H9 (cell line): ENCODE measurements at regions not wholly inside any gene's neighbourhood (a gene's known extent, or its start where the extent isn't known, plus 50 kb on each side); places are given as distances from the start of the nearest gene placed in this dataset.

Source experiments
- DNase-seq: peaks from one replicate; pipeline ENCODE4 v3.0.0-alpha.2; 2017
- H2AFZ ChIP-seq: one replicate; pipeline ENCODE4 v1.6.1; 2013; ENCODE audit warnings: mild to moderate bottlenecking, low read length, control low read depth, moderate library complexity
- H2AK5ac ChIP-seq: 2 replicates; pipeline ENCODE4 v1.6.1; 2013; ENCODE audit warnings: low read length, control low read depth, mixed read lengths; ENCODE audit not compliant: insufficient read length
- H2BK120ac ChIP-seq: one replicate; pipeline ENCODE4 v1.6.1; 2013; ENCODE audit warnings: low read depth, mild to moderate bottlenecking, low read length, control low read depth, inconsistent platforms; ENCODE audit not compliant: poor library complexity, severe bottlenecking
- H2BK12ac ChIP-seq: 2 replicates; pipeline ENCODE4 v1.6.1; 2013; ENCODE audit warnings: low read length, control low read depth, mixed read lengths, low read depth; ENCODE audit not compliant: insufficient read length
- H2BK15ac ChIP-seq: 2 replicates; pipeline ENCODE4 v1.6.1; 2013; ENCODE audit warnings: low read depth, low read length, control low read depth
- H2BK20ac ChIP-seq: one replicate; pipeline ENCODE4 v1.6.1; 2013; ENCODE audit warnings: low read depth, mild to moderate bottlenecking, low read length, control low read depth, inconsistent platforms; ENCODE audit not compliant: poor library complexity, severe bottlenecking
- H2BK5ac ChIP-seq: 2 replicates; pipeline ENCODE4 v1.6.1; 2013; ENCODE audit warnings: low read length, control low read depth, mixed read lengths; ENCODE audit not compliant: insufficient read length
- H3K14ac ChIP-seq: 2 replicates; pipeline ENCODE4 v1.6.1; 2013; ENCODE audit warnings: low read length, control low read depth; ENCODE audit not compliant: insufficient read depth
- H3K18ac ChIP-seq: 2 replicates; pipeline ENCODE4 v1.6.1; 2013; ENCODE audit warnings: low read depth, mild to moderate bottlenecking, mixed read lengths, low read length, control low read depth; ENCODE audit not compliant: insufficient read length
- H3K23ac ChIP-seq: 2 replicates; pipeline ENCODE4 v1.6.1; 2013; ENCODE audit warnings: low read length, control low read depth, mixed read lengths, low read depth; ENCODE audit not compliant: insufficient read length
- H3K23me2 ChIP-seq: 2 replicates; pipeline ENCODE4 v1.6.1; 2013; ENCODE audit warnings: low read depth, mild to moderate bottlenecking, mixed read lengths, low read length, control low read depth; ENCODE audit not compliant: insufficient read length, poor library complexity, severe bottlenecking
- H3K27ac ChIP-seq: 2 replicates; pipeline ENCODE4 v1.5.1; 2013; ENCODE audit warnings: low read length, control low read depth, mixed read lengths, low read depth; ENCODE audit not compliant: insufficient read length
- H3K27me3 ChIP-seq: 2 replicates; pipeline ENCODE4 v1.6.1; 2013; ENCODE audit warnings: low read length, control low read depth, inconsistent platforms; ENCODE audit not compliant: insufficient read depth
- H3K4ac ChIP-seq: 2 replicates; pipeline ENCODE4 v1.6.1; 2013; ENCODE audit warnings: low read depth, mild to moderate bottlenecking, control low read depth, inconsistent platforms, low read length, moderate library complexity
- H3K4me1 ChIP-seq: 2 replicates; pipeline ENCODE4 v1.6.1; 2013; ENCODE audit warnings: low read length, control low read depth, inconsistent platforms; ENCODE audit not compliant: insufficient read depth
- H3K4me2 ChIP-seq: 2 replicates; pipeline ENCODE4 v1.6.1; 2013; ENCODE audit warnings: low read length, control low read depth, mixed read lengths; ENCODE audit not compliant: insufficient read length, insufficient read depth
- H3K56ac ChIP-seq: 2 replicates; pipeline ENCODE4 v1.6.1; 2013; ENCODE audit warnings: low read depth, mild to moderate bottlenecking, mixed read lengths, low read length, control low read depth; ENCODE audit not compliant: insufficient read length
- H3K79me1 ChIP-seq: 2 replicates; pipeline ENCODE4 v1.6.1; 2013; ENCODE audit warnings: low read depth, mild to moderate bottlenecking, moderate library complexity, low read length, control low read depth, inconsistent platforms; ENCODE audit not compliant: insufficient read depth, poor library complexity, severe bottlenecking
- H3K79me2 ChIP-seq: 2 replicates; pipeline ENCODE4 v1.6.1; 2013; ENCODE audit warnings: low read length, control low read depth, inconsistent platforms; ENCODE audit not compliant: insufficient read depth
- H3K9ac ChIP-seq: 2 replicates; pipeline ENCODE4 v1.6.1; 2013; ENCODE audit warnings: low read length, control low read depth, mixed read lengths; ENCODE audit not compliant: insufficient read length; ENCODE audit errors: extremely low read depth
- H3K9me3 ChIP-seq: one replicate; pipeline ENCODE4 v1.6.1; 2013; ENCODE audit warnings: low read depth, low read length, inconsistent platforms; ENCODE audit not compliant: control insufficient read depth
- H3T11ph ChIP-seq: one replicate; pipeline ENCODE4 v1.6.1; 2013; ENCODE audit warnings: mild to moderate bottlenecking, low read length, control low read depth, inconsistent platforms
- H4K20me1 ChIP-seq: one replicate; pipeline ENCODE4 v1.6.1; 2013; ENCODE audit not compliant: control insufficient read depth, insufficient read length, insufficient read depth
- H4K5ac ChIP-seq: 2 replicates; pipeline ENCODE4 v1.6.1; 2013; ENCODE audit warnings: low read depth, mild to moderate bottlenecking, mixed read lengths, low read length, control low read depth; ENCODE audit not compliant: insufficient read length
- H4K8ac ChIP-seq: replicated peaks from 2 replicates; pipeline ENCODE4 v1.6.1; 2013; ENCODE audit warnings: low read length, control low read depth, mixed read lengths, low read depth; ENCODE audit not compliant: insufficient read length
- H4K91ac ChIP-seq: 2 replicates; pipeline ENCODE4 v1.6.1; 2013; ENCODE audit warnings: low read depth, mild to moderate bottlenecking, moderate library complexity, mixed read lengths, low read length, control low read depth; ENCODE audit not compliant: insufficient read length
- H3K27ac Mint-ChIP-seq, 3 experiments: 2 replicates in 2 of 3; 3 replicates in 1 of 3; pipeline ENCODE4 v1.8.0; 2020 to 2021; ENCODE audit warnings: mixed read lengths in 3 of 3, mild to moderate bottlenecking in 1 of 3, moderate library complexity in 1 of 3
- H3K27me3 Mint-ChIP-seq: 2 replicates; pipeline ENCODE4 v1.8.0; 2021; ENCODE audit warnings: low read depth, mild to moderate bottlenecking, moderate library complexity, mixed read lengths
- H3K36me3 Mint-ChIP-seq, 3 experiments: 2 replicates in 2 of 3; 3 replicates in 1 of 3; pipeline ENCODE4 v1.8.0; 2020 to 2021; ENCODE audit warnings: low read depth in 3 of 3, mixed read lengths in 3 of 3; ENCODE audit not compliant: insufficient read depth in 1 of 3
- H3K4me1 Mint-ChIP-seq, 2 experiments: 2 replicates each; pipeline ENCODE4 v1.8.0; 2020; ENCODE audit warnings: mixed read lengths in 2 of 2
- H3K4me3 Mint-ChIP-seq, 2 experiments: 2 replicates in 1 of 2; 3 replicates in 1 of 2; pipeline ENCODE4 v1.8.0; 2020 to 2021; ENCODE audit warnings: mild to moderate bottlenecking in 2 of 2, mixed read lengths in 2 of 2, moderate library complexity in 1 of 2
- H3K9me3 Mint-ChIP-seq, 2 experiments: 2 replicates in 1 of 2; 3 replicates in 1 of 2; pipeline ENCODE4 v1.8.0; 2020; ENCODE audit warnings: mild to moderate bottlenecking in 2 of 2, mixed read lengths in 2 of 2, moderate library complexity in 1 of 2
- WGBS: extraction: QIAGEN DNeasy Blood & Tissue Kit; methylation state at CpG from one replicate; pipeline ENCODE4 v1.1.7; 2013; ENCODE audit warnings: missing lambda C conversion rate, low lambda C conversion rate, mixed read lengths; ENCODE audit not compliant: insufficient read length; ENCODE audit errors: extremely low coverage; 5-methylcytosine and 5-hydroxymethylcytosine counted together
- TF ChIP-seq, protein P1 (sequence below): fragments of 200-600 bp; sonication (generic); conservative IDR thresholded peaks from 3 replicates; pipeline ENCODE4 v1.8.0; 2021; ENCODE audit warnings: antibody characterized with exemption, mild to moderate bottlenecking

DNA sequence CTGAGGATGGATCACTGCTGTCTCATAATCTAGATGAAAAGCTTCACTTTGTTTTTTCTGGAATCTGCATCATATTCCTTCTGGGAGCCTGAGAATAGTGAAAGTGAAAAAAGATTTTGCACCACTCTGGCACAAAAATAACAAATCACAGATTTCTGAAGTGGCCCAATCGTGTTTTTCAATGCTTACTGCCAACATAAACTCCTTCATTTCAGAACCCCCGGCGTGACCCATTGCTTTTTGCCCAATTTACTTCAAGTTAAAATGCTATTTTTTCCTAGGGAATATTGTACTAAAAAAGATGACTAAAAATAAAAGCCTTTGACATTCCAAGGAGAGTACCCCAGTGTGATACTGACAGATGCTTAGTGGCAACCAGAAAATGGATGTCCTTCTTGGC, 53.7 kb upstream of the ANK3 start:
- no peaks in the 10 kb centered on the region for H3K23me2 ChIP-seq
- H3K18ac ChIP-seq, result no peak overlapping the region
- no peak overlapping the region for H3K27ac Mint-ChIP-seq
- no peak overlapping the region for H4K8ac ChIP-seq
- H3K36me3 Mint-ChIP-seq, result no peaks in the 10 kb centered on the region
- H3K9ac ChIP-seq, result no peak overlapping the region
- H3K79me1 ChIP-seq, result no peaks in the 10 kb centered on the region
- H3K27me3 Mint-ChIP-seq, result no peaks in the 10 kb centered on the region
- no peak overlapping the region for H4K91ac ChIP-seq
- H4K20me1 ChIP-seq, result no peaks in the 10 kb centered on the region
- no peak overlapping the region for H3K4me2 ChIP-seq
- TF ChIP-seq, protein P1, sequence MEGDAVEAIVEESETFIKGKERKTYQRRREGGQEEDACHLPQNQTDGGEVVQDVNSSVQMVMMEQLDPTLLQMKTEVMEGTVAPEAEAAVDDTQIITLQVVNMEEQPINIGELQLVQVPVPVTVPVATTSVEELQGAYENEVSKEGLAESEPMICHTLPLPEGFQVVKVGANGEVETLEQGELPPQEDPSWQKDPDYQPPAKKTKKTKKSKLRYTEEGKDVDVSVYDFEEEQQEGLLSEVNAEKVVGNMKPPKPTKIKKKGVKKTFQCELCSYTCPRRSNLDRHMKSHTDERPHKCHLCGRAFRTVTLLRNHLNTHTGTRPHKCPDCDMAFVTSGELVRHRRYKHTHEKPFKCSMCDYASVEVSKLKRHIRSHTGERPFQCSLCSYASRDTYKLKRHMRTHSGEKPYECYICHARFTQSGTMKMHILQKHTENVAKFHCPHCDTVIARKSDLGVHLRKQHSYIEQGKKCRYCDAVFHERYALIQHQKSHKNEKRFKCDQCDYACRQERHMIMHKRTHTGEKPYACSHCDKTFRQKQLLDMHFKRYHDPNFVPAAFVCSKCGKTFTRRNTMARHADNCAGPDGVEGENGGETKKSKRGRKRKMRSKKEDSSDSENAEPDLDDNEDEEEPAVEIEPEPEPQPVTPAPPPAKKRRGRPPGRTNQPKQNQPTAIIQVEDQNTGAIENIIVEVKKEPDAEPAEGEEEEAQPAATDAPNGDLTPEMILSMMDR, result no peak
- no peak overlapping the region for H3K27ac ChIP-seq
- no peak for DNase-seq
- H2AK5ac ChIP-seq, result no peak overlapping the region
- no peaks in the 10 kb centered on the region for H3K79me2 ChIP-seq
- no peak overlapping the region for H2BK12ac ChIP-seq
- no peaks in the 10 kb centered on the region for H3K9me3 Mint-ChIP-seq
- no peak overlapping the region for H2BK15ac ChIP-seq
- H3K9me3 ChIP-seq, result no peaks in the 10 kb centered on the region
- H3K4me1 ChIP-seq, result no peaks in the 10 kb centered on the region; the same call in 1 of the 2 replicates
- no peak overlapping the region for H3K56ac ChIP-seq
- H3K14ac ChIP-seq, result no peak overlapping the region
- no peak overlapping the region for H2BK5ac ChIP-seq
- no peaks in the 10 kb centered on the region for H3K27me3 ChIP-seq
- H2AFZ ChIP-seq, result no peak overlapping the region
- peaks cover 6 to 18% of the 10 kb centered on the region in 2 experiments for H3K4me1 Mint-ChIP-seq
- no peak overlapping the region for H3T11ph ChIP-seq
- no peak overlapping the region for H3K4me3 Mint-ChIP-seq
- no peak overlapping the region for H2BK120ac ChIP-seq
- no peak overlapping the region for H3K4ac ChIP-seq
- no peak overlapping the region for H4K5ac ChIP-seq
- no peak overlapping the region for H3K23ac ChIP-seq
- no peak overlapping the region for H2BK20ac ChIP-seq
- WGBS, result no CpG with 5 or more reads among the region's 3 CpGs
